ENCODE measurements at regions not wholly inside any gene's neighbourhood (a gene's known extent, or its start where the extent isn't known, plus 50 kb on each side); places are given as distances from the start of the nearest gene placed in this dataset.

DNA sequence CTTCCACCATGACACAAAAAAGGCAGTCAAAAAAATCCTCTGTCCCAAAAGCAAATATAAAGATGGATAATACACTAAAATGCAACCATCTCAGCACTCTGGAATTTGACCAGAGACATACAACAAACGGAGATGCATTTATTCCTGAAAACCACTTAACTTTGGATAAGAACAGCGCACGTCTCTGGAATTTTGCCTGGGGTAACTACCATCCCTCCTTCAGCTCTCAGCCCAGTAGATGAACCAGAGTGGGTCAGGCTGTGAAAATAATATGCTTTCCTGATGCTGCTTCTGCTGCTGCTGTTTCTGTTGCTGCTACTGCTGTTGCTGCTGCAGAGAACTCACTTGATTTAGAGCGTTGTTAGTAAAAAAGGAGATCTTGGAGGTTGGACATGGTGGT lies 133.8 kb upstream of the ACVR2A start:
- H3K9me3 ChIP-seq (ENCODE audit: severe bottlenecking) = no peaks in the 10 kb centered on the region
- no peaks in the 10 kb centered on the region for H3K27me3 ChIP-seq (ENCODE audit: insufficient read depth, low read depth, severe bottlenecking)
- H3K4me3 ChIP-seq (ENCODE audit: low read depth, low read length) = no peak overlapping the region
- no peaks in the 10 kb centered on the region for H3K36me3 ChIP-seq
- no peak overlapping the region for H3K27ac ChIP-seq
- TF ChIP-seq, protein P1, sequence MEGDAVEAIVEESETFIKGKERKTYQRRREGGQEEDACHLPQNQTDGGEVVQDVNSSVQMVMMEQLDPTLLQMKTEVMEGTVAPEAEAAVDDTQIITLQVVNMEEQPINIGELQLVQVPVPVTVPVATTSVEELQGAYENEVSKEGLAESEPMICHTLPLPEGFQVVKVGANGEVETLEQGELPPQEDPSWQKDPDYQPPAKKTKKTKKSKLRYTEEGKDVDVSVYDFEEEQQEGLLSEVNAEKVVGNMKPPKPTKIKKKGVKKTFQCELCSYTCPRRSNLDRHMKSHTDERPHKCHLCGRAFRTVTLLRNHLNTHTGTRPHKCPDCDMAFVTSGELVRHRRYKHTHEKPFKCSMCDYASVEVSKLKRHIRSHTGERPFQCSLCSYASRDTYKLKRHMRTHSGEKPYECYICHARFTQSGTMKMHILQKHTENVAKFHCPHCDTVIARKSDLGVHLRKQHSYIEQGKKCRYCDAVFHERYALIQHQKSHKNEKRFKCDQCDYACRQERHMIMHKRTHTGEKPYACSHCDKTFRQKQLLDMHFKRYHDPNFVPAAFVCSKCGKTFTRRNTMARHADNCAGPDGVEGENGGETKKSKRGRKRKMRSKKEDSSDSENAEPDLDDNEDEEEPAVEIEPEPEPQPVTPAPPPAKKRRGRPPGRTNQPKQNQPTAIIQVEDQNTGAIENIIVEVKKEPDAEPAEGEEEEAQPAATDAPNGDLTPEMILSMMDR (IDR thresholded peaks at IDR 0.05; ENCODE audit: low read depth, low read length) = no peak
- DNase-seq = no peak

- no peaks in the 10 kb centered on the region for H3K9me3 ChIP-seq (ENCODE audit: severe bottlenecking)
- DNase-seq = no peak
- no peaks in the 10 kb centered on the region for H3K36me3 ChIP-seq
- no peaks in the 10 kb centered on the region for H3K27me3 ChIP-seq (ENCODE audit: insufficient read depth, low read depth, severe bottlenecking)
- H3K27ac ChIP-seq = no peak overlapping the region
- TF ChIP-seq, protein P1 (IDR thresholded peaks at IDR 0.05; ENCODE audit: low read depth, low read length) = no peak
- H3K4me3 ChIP-seq (ENCODE audit: low read depth, low read length) = no peak overlapping the region
Measured at GRCh38 chr2:147709655-147710054, 135.2 kb upstream of the ACVR2A start.

- Histone ChIP-seq H3K4me3 (ENCODE audit: low read depth, low read length) (no peak overlapping the region), H3K9me3 (ENCODE audit: severe bottlenecking) (no peaks in the 10 kb centered on the region), H3K36me3 (no peaks in the 10 kb centered on the region), H3K27ac (no peak overlapping the region), H3K27me3 (ENCODE audit: insufficient read depth, low read depth, severe bottlenecking) (no peaks in the 10 kb centered on the region)
- TF ChIP-seq, protein P1 (IDR thresholded peaks at IDR 0.05; ENCODE audit: low read depth, low read length) = no peak
- DNase-seq = no peak
Measured at GRCh38 chr2:147703171-147703570, 141.7 kb upstream of the ACVR2A start.

DNA sequence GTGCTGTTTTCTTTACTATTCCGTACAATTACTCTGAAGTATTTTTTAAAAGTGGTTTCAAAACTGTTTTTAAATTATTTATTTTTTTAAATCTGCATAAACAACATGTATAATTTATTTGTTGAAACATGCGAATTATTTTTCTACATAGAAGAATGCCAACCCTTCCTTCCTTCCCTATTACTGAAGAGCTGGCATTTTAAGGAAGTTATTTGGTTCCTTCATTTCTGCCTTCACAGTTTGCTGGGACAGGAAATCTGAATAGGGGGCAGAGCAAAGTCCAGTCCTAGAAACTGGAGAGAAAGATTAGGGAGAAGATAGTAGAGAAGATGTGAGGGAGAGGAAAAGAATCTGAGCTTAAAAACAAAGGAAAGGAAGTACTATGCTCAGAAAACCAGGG lies 146.7 kb upstream of the ACVR2A start:
- H3K36me3 ChIP-seq = no peaks in the 10 kb centered on the region
- H3K27me3 ChIP-seq (ENCODE audit: insufficient read depth, low read depth, severe bottlenecking) = no peaks in the 10 kb centered on the region
- H3K27ac ChIP-seq = no peak overlapping the region
- TF ChIP-seq, protein P1 (IDR thresholded peaks at IDR 0.05; ENCODE audit: low read depth, low read length) = no peak
- H3K4me3 ChIP-seq (ENCODE audit: low read depth, low read length) = no peak overlapping the region
- no peak for DNase-seq
- H3K9me3 ChIP-seq (ENCODE audit: severe bottlenecking) = no peaks in the 10 kb centered on the region

DNA sequence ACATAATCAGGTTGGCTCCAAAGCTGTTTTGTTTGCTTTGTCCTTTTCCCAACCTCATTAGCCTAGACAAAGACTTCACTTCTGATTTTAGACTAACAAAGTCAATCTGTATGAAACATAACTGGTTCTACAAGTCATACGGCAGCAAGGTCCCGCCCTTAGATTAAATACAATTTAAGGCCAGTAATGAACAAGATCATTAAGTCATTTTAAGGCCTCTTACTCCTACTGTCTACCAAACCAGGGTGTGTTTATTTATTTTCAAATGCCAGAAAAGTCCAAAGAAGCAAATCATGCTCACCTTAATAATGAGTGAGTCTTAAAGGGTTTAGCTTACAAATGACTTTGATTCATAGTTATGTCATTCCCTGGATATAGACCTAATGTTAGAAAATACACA lies 148.4 kb upstream of the ACVR2A start:
- Histone ChIP-seq H3K36me3 (no peaks in the 10 kb centered on the region), H3K27me3 (ENCODE audit: insufficient read depth, low read depth, severe bottlenecking) (no peaks in the 10 kb centered on the region), H3K4me3 (ENCODE audit: low read depth, low read length) (no peak overlapping the region), H3K27ac (no peak overlapping the region), H3K9me3 (ENCODE audit: severe bottlenecking) (no peaks in the 10 kb centered on the region)
- TF ChIP-seq, protein P1 (IDR thresholded peaks at IDR 0.05; ENCODE audit: low read depth, low read length) = no peak
- no peak for DNase-seq

DNA sequence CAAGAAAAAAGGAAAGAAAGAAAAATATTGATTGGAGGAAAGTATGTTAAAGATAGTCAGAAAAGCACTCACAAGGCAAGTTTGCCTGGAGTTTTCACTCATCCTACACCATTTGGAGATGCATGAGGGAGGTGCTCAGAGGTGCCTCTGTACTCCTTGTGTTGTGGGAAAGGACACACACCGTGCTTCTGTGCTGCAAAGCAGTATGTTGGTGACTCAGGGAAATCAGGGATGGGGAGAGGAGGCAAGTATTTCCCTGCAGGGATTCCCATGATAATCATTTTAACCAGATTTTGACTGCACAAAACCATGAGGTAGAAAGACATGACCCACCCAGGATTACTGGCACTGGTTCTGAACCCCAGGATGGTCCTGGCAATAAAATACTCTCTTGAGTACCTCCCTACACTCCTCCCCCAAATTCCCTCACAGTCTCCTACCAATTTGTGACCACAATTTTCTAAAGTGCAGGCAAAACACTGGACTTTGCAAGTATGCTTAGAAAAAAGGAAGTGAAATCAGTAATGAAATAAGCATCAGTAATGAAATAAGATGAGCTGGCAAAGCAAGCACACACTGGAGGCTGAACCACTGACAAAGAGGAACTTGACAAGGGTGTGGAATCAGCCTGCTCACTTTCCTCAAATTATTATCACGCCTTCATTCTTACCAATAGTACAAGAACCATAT lies 155.5 kb upstream of the ACVR2A start:
- H3K36me3 ChIP-seq = no peaks in the 10 kb centered on the region
- H3K27me3 ChIP-seq (ENCODE audit: insufficient read depth, low read depth, severe bottlenecking) = no peaks in the 10 kb centered on the region
- no peak for DNase-seq
- TF ChIP-seq, protein P1 (IDR thresholded peaks at IDR 0.05; ENCODE audit: low read depth, low read length) = no peak
- H3K27ac ChIP-seq = no peak overlapping the region
- H3K9me3 ChIP-seq (ENCODE audit: severe bottlenecking) = peaks cover 3% of the 10 kb centered on the region
- no peak overlapping the region for H3K4me3 ChIP-seq (ENCODE audit: low read depth, low read length)

All from WERI-Rb-1 (cell line).